Activated CD8-positive, alpha-beta T cell treated with anti-CD3 and anti-CD28 coated beads for 36 hours (primary cell): ENCODE measurements at regions not wholly inside any gene's neighbourhood (a gene's known extent, or its start where the extent isn't known, plus 50 kb on each side); places are given as distances from the start of the nearest gene placed in this dataset.

Experiments
- ATAC-seq: fragments of 200-7000 bp; cut with Tn5 transposase; one replicate; pipeline ENCODE4 v1.10.0; 2021; ENCODE audit warnings: mild to moderate bottlenecking, moderate library complexity
- CTCF ChIA-PET: fragments of 350-600 bp; sonication (Branson Sonifier 250); formaldehyde crosslinking; loops from one replicate; lab custom pipeline; 2021; ENCODE audit warnings: antibody characterized with exemption; lab: Charles Lee
- POLR2A ChIA-PET: fragments of 350-600 bp; sonication (Branson Sonifier 250); formaldehyde crosslinking; loops from one replicate; lab custom pipeline; 2021; ENCODE audit warnings: antibody characterized with exemption; lab: Charles Lee
- DNase-seq: peaks from one replicate; pipeline ENCODE4 v3.0.0-alpha.2; 2020
- H3K27ac Mint-ChIP-seq: one replicate; pipeline ENCODE4 v1.8.0; 2021; ENCODE audit warnings: mild to moderate bottlenecking, mixed read lengths
- H3K27me3 Mint-ChIP-seq: one replicate; pipeline ENCODE4 v1.8.0; 2021; ENCODE audit warnings: mixed read lengths
- H3K36me3 Mint-ChIP-seq: one replicate; pipeline ENCODE4 v1.8.0; 2021; ENCODE audit warnings: low read depth, mixed read lengths
- H3K4me1 Mint-ChIP-seq: one replicate; pipeline ENCODE4 v1.8.0; 2021; ENCODE audit warnings: low read depth, mixed read lengths
- H3K4me3 Mint-ChIP-seq: one replicate; pipeline ENCODE4 v1.8.0; 2021; ENCODE audit warnings: mild to moderate bottlenecking, moderate library complexity, mixed read lengths
- H3K9me3 Mint-ChIP-seq: one replicate; pipeline ENCODE4 v1.8.0; 2021; ENCODE audit warnings: mixed read lengths
- intact Hi-C: fragments of 100-400 bp; cut with micrococcal nuclease; formaldehyde crosslinking; loops from one replicate; pipeline ENCODE4 v1.10.0; 2022
- TF ChIP-seq, protein P1 (sequence below): fragments of 200-600 bp; IDR thresholded peaks from one replicate; pipeline ENCODE4 v1.8.0; 2022; ENCODE audit warnings: antibody characterized with exemption, mild to moderate bottlenecking

DNA sequence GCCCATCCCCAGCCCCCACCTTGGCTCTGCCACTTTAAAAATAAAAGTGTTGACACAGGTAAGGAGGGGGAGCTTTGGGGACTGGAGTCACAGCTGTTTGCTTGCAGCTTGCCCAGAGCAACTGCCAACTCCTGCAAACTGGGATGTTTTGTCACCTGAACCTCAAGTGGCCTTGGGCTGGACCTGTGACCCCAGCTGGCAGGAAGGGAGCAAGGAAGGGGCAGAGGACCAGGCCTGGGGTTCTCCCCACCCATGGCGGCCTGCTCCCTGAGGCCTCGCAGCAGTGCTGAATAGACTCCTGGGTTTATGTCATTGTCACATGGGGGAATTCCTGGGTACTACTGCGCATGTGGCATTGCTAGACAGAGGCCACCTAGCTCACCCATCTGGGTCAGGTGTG is 246.9 kb upstream of the TLE3 start:
- H3K36me3 Mint-ChIP-seq = no peaks in the 10 kb centered on the region
- ATAC-seq = no peak
- no peaks in the 10 kb centered on the region for H3K9me3 Mint-ChIP-seq
- peaks cover 5% of the 10 kb centered on the region for H3K27me3 Mint-ChIP-seq
- no peak for DNase-seq
- H3K4me3 Mint-ChIP-seq = no peak overlapping the region
- ChIA-PET POLR2A (no interaction called here), CTCF (no interaction called here)
- H3K27ac Mint-ChIP-seq = no peak overlapping the region
- TF ChIP-seq, protein P1, sequence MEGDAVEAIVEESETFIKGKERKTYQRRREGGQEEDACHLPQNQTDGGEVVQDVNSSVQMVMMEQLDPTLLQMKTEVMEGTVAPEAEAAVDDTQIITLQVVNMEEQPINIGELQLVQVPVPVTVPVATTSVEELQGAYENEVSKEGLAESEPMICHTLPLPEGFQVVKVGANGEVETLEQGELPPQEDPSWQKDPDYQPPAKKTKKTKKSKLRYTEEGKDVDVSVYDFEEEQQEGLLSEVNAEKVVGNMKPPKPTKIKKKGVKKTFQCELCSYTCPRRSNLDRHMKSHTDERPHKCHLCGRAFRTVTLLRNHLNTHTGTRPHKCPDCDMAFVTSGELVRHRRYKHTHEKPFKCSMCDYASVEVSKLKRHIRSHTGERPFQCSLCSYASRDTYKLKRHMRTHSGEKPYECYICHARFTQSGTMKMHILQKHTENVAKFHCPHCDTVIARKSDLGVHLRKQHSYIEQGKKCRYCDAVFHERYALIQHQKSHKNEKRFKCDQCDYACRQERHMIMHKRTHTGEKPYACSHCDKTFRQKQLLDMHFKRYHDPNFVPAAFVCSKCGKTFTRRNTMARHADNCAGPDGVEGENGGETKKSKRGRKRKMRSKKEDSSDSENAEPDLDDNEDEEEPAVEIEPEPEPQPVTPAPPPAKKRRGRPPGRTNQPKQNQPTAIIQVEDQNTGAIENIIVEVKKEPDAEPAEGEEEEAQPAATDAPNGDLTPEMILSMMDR = no peak
- intact Hi-C loops = no loop called here
- no peaks in the 10 kb centered on the region for H3K4me1 Mint-ChIP-seq

- intact Hi-C loops = no loop called here
- ChIA-PET POLR2A (interaction anchor here (0.6 kb wide), 1 partner anchor 114 kb away, joined by 3 read pairs; no protein-coding TSS in a partner anchor), CTCF (no interaction called here)
- Mint-ChIP-seq H3K27ac (no peak overlapping the region), H3K4me3 (no peak overlapping the region), H3K4me1 (no peaks in the 10 kb centered on the region), H3K27me3 (peaks cover 5% of the 10 kb centered on the region), H3K9me3 (no peaks in the 10 kb centered on the region), H3K36me3 (no peaks in the 10 kb centered on the region)
- ATAC-seq (no peak), DNase-seq (no peak)
- TF ChIP-seq, protein P1 = no peak
These were observed 246.4 kb upstream of the TLE3 start for GRCh38 chr15:70343961-70344621.

- no peak for DNase-seq
- Mint-ChIP-seq H3K9me3 (no peaks in the 10 kb centered on the region), H3K4me3 (no peak overlapping the region), H3K36me3 (no peaks in the 10 kb centered on the region), H3K27me3 (peaks cover 2% of the 10 kb centered on the region), H3K4me1 (no peaks in the 10 kb centered on the region), H3K27ac (no peak overlapping the region)
- TF ChIP-seq, protein P1 = no peak
- intact Hi-C loops = no loop called here
- ATAC-seq = no peak
- ChIA-PET CTCF (no interaction called here), POLR2A (no interaction called here)
These were observed 245.1 kb upstream of the TLE3 start for GRCh38 chr15:70342554-70343548.

- no peak overlapping the region for H3K4me3 Mint-ChIP-seq
- ATAC-seq = no peak
- no peaks in the 10 kb centered on the region for H3K9me3 Mint-ChIP-seq
- no peaks in the 10 kb centered on the region for H3K36me3 Mint-ChIP-seq
- TF ChIP-seq, protein P1 = no peak
- no peaks in the 10 kb centered on the region for H3K4me1 Mint-ChIP-seq
- DNase-seq = no peak
- no peak overlapping the region for H3K27ac Mint-ChIP-seq
- intact Hi-C loops = no loop called here
- POLR2A ChIA-PET = no interaction called here
- CTCF ChIA-PET = no interaction called here
- H3K27me3 Mint-ChIP-seq = no peaks in the 10 kb centered on the region
These were observed 244.4 kb upstream of the TLE3 start for GRCh38 chr15:70342141-70342540.

DNA sequence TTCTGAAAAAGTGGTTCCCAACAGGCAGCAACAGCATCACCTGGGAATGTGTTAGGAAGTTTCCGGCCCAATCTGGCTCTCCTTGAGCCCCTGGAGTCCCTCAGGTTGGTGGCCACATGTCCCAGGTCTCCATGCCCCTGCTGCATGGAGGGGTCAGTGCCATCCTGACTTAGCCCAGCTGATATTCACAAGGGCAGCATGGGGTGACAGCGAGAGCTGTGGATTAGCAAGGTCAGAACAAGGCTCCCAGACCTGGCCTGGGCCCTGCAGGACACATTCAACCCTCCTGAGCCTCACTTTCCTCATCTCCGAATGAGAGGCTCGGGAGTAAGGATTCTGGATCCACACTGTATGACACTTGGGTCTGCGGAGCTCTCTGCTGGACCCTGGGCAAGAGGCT is 243.8 kb upstream of the TLE3 start:
- Mint-ChIP-seq H3K27me3 (peaks cover 3% of the 10 kb centered on the region), H3K36me3 (no peaks in the 10 kb centered on the region), H3K9me3 (no peaks in the 10 kb centered on the region), H3K27ac (no peak overlapping the region), H3K4me3 (no peak overlapping the region), H3K4me1 (no peaks in the 10 kb centered on the region)
- intact Hi-C loops = no loop called here
- ATAC-seq (no peak), DNase-seq (no peak)
- ChIA-PET CTCF (no interaction called here), POLR2A (no interaction called here)
- TF ChIP-seq, protein P1 = no peak
